H1 (cell line): ENCODE measurements at regions not wholly inside any gene's neighbourhood (a gene's known extent, or its start where the extent isn't known, plus 50 kb on each side); places are given as distances from the start of the nearest gene placed in this dataset.

Experiments
- CTCF ChIA-PET: fragments of 300-600 bp; sonication (Branson Sonifier 250); formaldehyde crosslinking; loops from one replicate; lab custom pipeline; 2021; ENCODE audit not compliant: partially characterized antibody; lab: Charles Lee
- POLR2A ChIA-PET: fragments of 300-600 bp; sonication (Branson Sonifier 250); formaldehyde crosslinking; loops from one replicate; lab custom pipeline; 2021; ENCODE audit warnings: inconsistent platforms; ENCODE audit not compliant: partially characterized antibody; lab: Charles Lee
- DNase-seq, 2 experiments: peaks; one replicate each; pipeline versions ENCODE4 v3.0.0 to v3.0.0-alpha.2; 2010 to 2022; ENCODE audit warnings: low spot score in 2 of 2, low read depth in 1 of 2, mixed read lengths in 1 of 2
- FAIRE-seq: peaks from 2 replicates; lab custom pipeline; 2011; peaks lifted over from hg19 to GRCh38; lab: Jason Lieb, UNC
- H2AFZ ChIP-seq: 2 replicates; pipeline ENCODE4 v1.8.1; 2012; ENCODE audit warnings: low read length, inconsistent platforms
- H2AK5ac ChIP-seq: 2 replicates; pipeline ENCODE4 v1.6.1; 2013; ENCODE audit warnings: low read depth, low read length
- H2BK120ac ChIP-seq: replicated peaks from 2 replicates; pipeline ENCODE3; 2013; ENCODE audit warnings: low read depth, low read length, inconsistent platforms
- H2BK12ac ChIP-seq: 2 replicates; pipeline ENCODE4 v1.6.1; 2013; ENCODE audit warnings: low read depth, low read length
- H2BK15ac ChIP-seq: 2 replicates; pipeline ENCODE4 v1.6.1; 2013; ENCODE audit warnings: low read length
- H2BK20ac ChIP-seq: 2 replicates; pipeline ENCODE4 v1.6.1; 2013; ENCODE audit warnings: low read length
- H2BK5ac ChIP-seq: 2 replicates; pipeline ENCODE4 v1.6.1; 2013; ENCODE audit warnings: low read depth, low read length
- H3K14ac ChIP-seq: 2 replicates; pipeline ENCODE4 v1.6.1; 2013; ENCODE audit warnings: inconsistent platforms; ENCODE audit not compliant: insufficient read length
- H3K18ac ChIP-seq: 2 replicates; pipeline ENCODE4 v1.6.1; 2013; ENCODE audit warnings: low read length; ENCODE audit errors: extremely low read depth
- H3K23ac ChIP-seq: 2 replicates; pipeline ENCODE4 v1.6.1; 2013; ENCODE audit warnings: inconsistent platforms; ENCODE audit not compliant: insufficient read length
- H3K23me2 ChIP-seq: 2 replicates; pipeline ENCODE4 v1.6.1; 2013; ENCODE audit warnings: low read depth, low read length
- H3K27ac ChIP-seq: 2 replicates; pipeline ENCODE4 v1.6.1; 2011; ENCODE audit warnings: low read depth, low read length, inconsistent platforms
- H3K27me3 ChIP-seq, 4 experiments: replicated peaks in 1 of 4; 1 replicate in 1 of 4; 2 replicates in 3 of 4; pipeline versions ENCODE4 v1.6.1 to v1.8.1; 2011 to 2013; ENCODE audit warnings: low read length in 3 of 4, mild to moderate bottlenecking in 3 of 4, inconsistent platforms in 2 of 4, mixed read lengths in 2 of 4, moderate library complexity in 1 of 4; ENCODE audit not compliant: control insufficient read depth in 3 of 4, insufficient read depth in 3 of 4; ENCODE audit errors: extremely low read depth in 1 of 4
- H3K36me3 ChIP-seq, 4 experiments: 2 replicates each; pipeline versions ENCODE4 v1.6.1 to v1.8.1; 2011 to 2013; ENCODE audit warnings: mild to moderate bottlenecking in 4 of 4, low read length in 3 of 4, moderate library complexity in 2 of 4, control low read depth in 1 of 4, inconsistent platforms in 1 of 4; ENCODE audit not compliant: insufficient read depth in 4 of 4, control insufficient read depth in 2 of 4
- H3K4ac ChIP-seq: replicated peaks from 2 replicates; pipeline ENCODE3; 2013; ENCODE audit warnings: low read length, low read depth, mixed read lengths, inconsistent platforms; ENCODE audit not compliant: insufficient read length
- H3K4me1 ChIP-seq, 4 experiments: replicated peaks in 1 of 4; 1 replicate in 1 of 4; 2 replicates in 3 of 4; pipeline versions ENCODE4 v1.6.1 to v1.8.1; 2011 to 2013; ENCODE audit warnings: low read length in 3 of 4, inconsistent platforms in 2 of 4, mixed read lengths in 1 of 4; ENCODE audit not compliant: insufficient read depth in 4 of 4, control insufficient read depth in 3 of 4
- H3K4me2 ChIP-seq, 2 experiments: 2 replicates each; pipeline versions ENCODE4 v1.6.1 to v1.8.1; 2011 to 2013; ENCODE audit warnings: low read depth in 2 of 2, low read length in 2 of 2, control low read depth in 1 of 2, inconsistent platforms in 1 of 2, mild to moderate bottlenecking in 1 of 2; ENCODE audit not compliant: insufficient read depth in 1 of 2
- H3K4me3 ChIP-seq, 4 experiments: fragments of 200-600, 300-600 bp in 1 of 4; sonication (generic), shearing (Covaris generic), sonication (Bioruptor Twin) in 1 of 4; 2 replicates each; pipeline versions ENCODE4 v1.5.1 to v1.8.1; 2011 to 2016; ENCODE audit warnings: low read length in 4 of 4, low read depth in 3 of 4, control low read depth in 2 of 4, inconsistent platforms in 2 of 4, mild to moderate bottlenecking in 2 of 4, mixed read lengths in 1 of 4, moderate library complexity in 1 of 4; ENCODE audit not compliant: insufficient read depth in 2 of 4; ENCODE audit errors: extremely low read depth in 1 of 4
- H3K56ac ChIP-seq: replicated peaks from 2 replicates; pipeline ENCODE3; 2013; ENCODE audit warnings: low read depth, mild to moderate bottlenecking, mixed read lengths, low read length, inconsistent platforms; ENCODE audit not compliant: insufficient read length
- H3K79me1 ChIP-seq: 2 replicates; pipeline ENCODE4 v1.6.1; 2013; ENCODE audit warnings: low read depth, low read length, control low read depth
- H3K79me2 ChIP-seq, 2 experiments: 2 replicates each; pipeline versions ENCODE4 v1.6.1 to v1.8.1; 2012 to 2013; ENCODE audit warnings: low read length in 2 of 2, mild to moderate bottlenecking in 2 of 2, inconsistent platforms in 1 of 2; ENCODE audit not compliant: insufficient read depth in 2 of 2, control insufficient read depth in 1 of 2
- H3K9ac ChIP-seq, 4 experiments: replicated peaks in 1 of 4; 1 replicate in 1 of 4; 2 replicates in 3 of 4; pipeline versions ENCODE4 v1.6.1 to v1.8.1; 2011 to 2013; ENCODE audit warnings: low read depth in 3 of 4, low read length in 3 of 4, control low read depth in 2 of 4, mild to moderate bottlenecking in 2 of 4, moderate library complexity in 2 of 4, inconsistent platforms in 1 of 4; ENCODE audit errors: extremely low read depth in 1 of 4
- H3K9me3 ChIP-seq, 2 experiments: 2 replicates each; pipeline versions ENCODE4 v1.6.1 to v1.8.1; 2012 to 2013; ENCODE audit warnings: mild to moderate bottlenecking in 2 of 2, moderate library complexity in 2 of 2, control low read depth in 1 of 2, inconsistent platforms in 1 of 2, low read depth in 1 of 2, low read length in 1 of 2, mixed read lengths in 1 of 2; ENCODE audit not compliant: insufficient read depth in 2 of 2
- H4K20me1 ChIP-seq, 2 experiments: replicated peaks in 1 of 2; 2 replicates each; pipeline versions ENCODE3 to v1.8.1; 2011 to 2013; ENCODE audit warnings: inconsistent platforms in 2 of 2, low read length in 2 of 2, mild to moderate bottlenecking in 1 of 2; ENCODE audit not compliant: insufficient read depth in 2 of 2, control insufficient read depth in 1 of 2
- H4K5ac ChIP-seq: 2 replicates; pipeline ENCODE4 v1.6.1; 2013; ENCODE audit warnings: low read length, low read depth, mixed read lengths, inconsistent platforms; ENCODE audit not compliant: insufficient read length
- H4K8ac ChIP-seq: 2 replicates; pipeline ENCODE4 v1.8.0; 2013; ENCODE audit warnings: mild to moderate bottlenecking, moderate library complexity, low read length, inconsistent platforms; ENCODE audit not compliant: insufficient read depth; ENCODE audit errors: extremely low read depth
- H4K91ac ChIP-seq: replicated peaks from 2 replicates; pipeline ENCODE3; 2013; ENCODE audit warnings: low read length, mixed read lengths, inconsistent platforms; ENCODE audit not compliant: insufficient read length
- CEBPB ChIP-seq: IDR thresholded peaks from 2 replicates; pipeline ENCODE4 v1.6.1; 2012; ENCODE audit warnings: low read depth, low read length
- CREB1 ChIP-seq: IDR thresholded peaks from 2 replicates; pipeline ENCODE4 v1.6.1; 2012; ENCODE audit warnings: inconsistent platforms
- JUND ChIP-seq: IDR thresholded peaks from 2 replicates; pipeline ENCODE4 v1.6.1; 2011; ENCODE audit warnings: mild to moderate bottlenecking, improper control_type of control experiment, low read length
- SP4 ChIP-seq: IDR thresholded peaks from 2 replicates; pipeline ENCODE4 v1.6.1; 2012; ENCODE audit warnings: low read length, inconsistent platforms
- WGBS, 2 experiments: shearing (Covaris generic) in 1 of 2; methylation state at CpG; one replicate each; pipeline versions ENCODE4 v1.1.6 to v1.1.7; 2013 to 2015; ENCODE audit warnings: low lambda C conversion rate in 2 of 2, mixed read lengths in 2 of 2, inconsistent platforms in 1 of 2, low coverage in 1 of 2, missing lambda C conversion rate in 1 of 2; ENCODE audit not compliant: insufficient replicate concordance in 2 of 2, insufficient coverage in 1 of 2, insufficient read length in 1 of 2; ENCODE audit errors: extremely low coverage in 1 of 2, missing lambda C conversion rate in 1 of 2; 5-methylcytosine and 5-hydroxymethylcytosine counted together

DNA sequence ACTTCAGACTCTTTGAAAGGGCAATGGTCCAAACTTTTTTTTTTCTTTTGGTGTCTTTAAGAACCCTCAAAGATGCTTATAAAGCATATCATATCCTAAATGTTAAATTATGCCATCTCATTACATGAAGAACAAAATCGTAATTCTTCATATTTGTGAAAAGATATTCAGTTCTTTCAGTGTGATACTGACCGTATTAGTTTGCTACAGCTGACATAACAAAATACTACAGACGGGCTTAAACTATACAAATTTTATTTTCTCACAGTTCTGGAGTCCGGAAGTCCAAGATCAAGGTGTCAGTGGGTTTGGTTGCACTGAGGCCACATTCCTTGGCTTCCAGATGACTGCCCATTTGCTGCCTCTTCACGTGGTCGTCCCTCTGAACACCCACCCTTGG lies 1377.2 kb upstream of the ZEB2 start:
- H3K4me2 ChIP-seq: no peak overlapping the region
- 96% methylated on average over 6 of the region's 6 CpGs; no CpG with 5 or more reads in 1 of the 2 experiments for WGBS, 2 experiments
- no peak overlapping the region for H3K4ac ChIP-seq
- no peak for TF ChIP-seq CREB1
- TF ChIP-seq CEBPB: no peak
- no peak for TF ChIP-seq JUND
- TF ChIP-seq SP4: no peak
- DNase-seq (no peak), FAIRE-seq (no peak)
- H2BK12ac ChIP-seq: no peak overlapping the region
- no peak overlapping the region for H4K91ac ChIP-seq
- H3K27ac ChIP-seq: no peak overlapping the region
- H3K27me3 ChIP-seq: no peaks in the 10 kb centered on the region
- no peaks in the 10 kb centered on the region for H3K4me1 ChIP-seq
- H2BK120ac ChIP-seq: no peak overlapping the region
- no peak overlapping the region for H3K56ac ChIP-seq
- no peaks in the 10 kb centered on the region for H4K20me1 ChIP-seq
- no peak overlapping the region for H4K5ac ChIP-seq
- H2BK15ac ChIP-seq: no peak overlapping the region
- H3K23ac ChIP-seq: no peak overlapping the region
- H3K4me3 ChIP-seq: no peak overlapping the region
- no peak overlapping the region for H2BK5ac ChIP-seq
- H4K8ac ChIP-seq: no peak overlapping the region
- no peaks in the 10 kb centered on the region for H3K36me3 ChIP-seq
- ChIA-PET CTCF (interaction anchor here (0.6 kb wide), 1 partner anchor 64 kb away, joined by 3 read pairs; no protein-coding TSS in a partner anchor), POLR2A (no interaction called here)
- H3K18ac ChIP-seq: no peak overlapping the region
- H2AFZ ChIP-seq: no peak overlapping the region
- H3K9ac ChIP-seq: no peak overlapping the region
- no peaks in the 10 kb centered on the region for H3K23me2 ChIP-seq
- no peak overlapping the region for H3K14ac ChIP-seq
- no peak overlapping the region for H2BK20ac ChIP-seq
- H2AK5ac ChIP-seq: no peak overlapping the region
- peaks cover 4 to 8% of the 10 kb centered on the region in 2 experiments; a peak in 2 of 4 replicates for H3K9me3 ChIP-seq
- H3K79me2 ChIP-seq: no peaks in the 10 kb centered on the region
- H3K79me1 ChIP-seq: no peaks in the 10 kb centered on the region
